ENCODE measurements at regions not wholly inside any gene's neighbourhood (a gene's known extent, or its start where the extent isn't known, plus 50 kb on each side); places are given as distances from the start of the nearest gene placed in this dataset.

DNA sequence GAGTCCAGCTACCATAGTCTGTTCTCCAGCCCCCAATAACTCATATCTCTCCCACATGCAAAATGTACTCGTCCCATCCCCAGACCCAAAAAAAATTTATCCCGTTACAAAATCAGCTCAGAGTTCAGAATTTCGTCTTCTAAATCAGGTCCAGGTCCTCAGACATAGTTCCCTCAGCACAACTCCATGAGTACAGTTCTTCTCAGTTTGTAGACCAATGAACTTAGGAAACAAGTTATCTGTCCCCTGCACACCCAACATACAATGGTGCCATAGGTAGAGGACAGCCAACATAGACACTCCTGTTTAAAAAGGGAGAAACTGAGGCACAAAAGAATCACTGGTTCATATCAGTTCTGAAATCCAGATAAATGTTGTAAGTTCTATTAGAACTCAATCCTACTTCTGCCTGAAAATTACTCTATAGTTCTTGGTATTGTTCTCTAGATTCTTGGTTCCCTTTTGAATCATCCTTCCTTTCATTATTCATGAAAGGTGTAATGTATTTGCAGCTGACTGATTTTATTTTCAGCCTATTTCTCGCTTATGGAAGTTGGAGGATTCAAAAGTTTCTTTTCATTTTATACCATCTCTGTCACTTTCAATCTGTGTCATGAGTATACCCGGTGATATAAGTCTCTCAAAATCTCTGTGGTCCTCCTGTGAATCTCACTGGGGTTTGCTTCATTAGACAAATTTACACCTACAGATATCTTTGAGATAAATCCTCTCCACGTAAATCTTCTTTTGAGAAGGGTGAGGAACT is 75.8 kb upstream of the TSPAN2 start:
- TF ChIP-seq, protein P1, sequence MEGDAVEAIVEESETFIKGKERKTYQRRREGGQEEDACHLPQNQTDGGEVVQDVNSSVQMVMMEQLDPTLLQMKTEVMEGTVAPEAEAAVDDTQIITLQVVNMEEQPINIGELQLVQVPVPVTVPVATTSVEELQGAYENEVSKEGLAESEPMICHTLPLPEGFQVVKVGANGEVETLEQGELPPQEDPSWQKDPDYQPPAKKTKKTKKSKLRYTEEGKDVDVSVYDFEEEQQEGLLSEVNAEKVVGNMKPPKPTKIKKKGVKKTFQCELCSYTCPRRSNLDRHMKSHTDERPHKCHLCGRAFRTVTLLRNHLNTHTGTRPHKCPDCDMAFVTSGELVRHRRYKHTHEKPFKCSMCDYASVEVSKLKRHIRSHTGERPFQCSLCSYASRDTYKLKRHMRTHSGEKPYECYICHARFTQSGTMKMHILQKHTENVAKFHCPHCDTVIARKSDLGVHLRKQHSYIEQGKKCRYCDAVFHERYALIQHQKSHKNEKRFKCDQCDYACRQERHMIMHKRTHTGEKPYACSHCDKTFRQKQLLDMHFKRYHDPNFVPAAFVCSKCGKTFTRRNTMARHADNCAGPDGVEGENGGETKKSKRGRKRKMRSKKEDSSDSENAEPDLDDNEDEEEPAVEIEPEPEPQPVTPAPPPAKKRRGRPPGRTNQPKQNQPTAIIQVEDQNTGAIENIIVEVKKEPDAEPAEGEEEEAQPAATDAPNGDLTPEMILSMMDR (conservative IDR thresholded peaks at IDR 0.05): no peak
- no peak for DNase-seq
- Histone ChIP-seq H4K20me1 (ENCODE audit: control insufficient read depth, insufficient read depth, insufficient read length) (no peaks in the 10 kb centered on the region), H3K23ac (ENCODE audit: insufficient read length, low read depth, low read length) (no peak overlapping the region), H3K79me1 (ENCODE audit: insufficient read depth, low read depth, low read length, poor library complexity, severe bottlenecking) (no peaks in the 10 kb centered on the region), H2BK5ac (ENCODE audit: insufficient read length, low read length) (no peak overlapping the region), H2BK15ac (ENCODE audit: low read depth, low read length) (no peak overlapping the region), H3K27me3 (ENCODE audit: insufficient read depth, low read length) (no peaks in the 10 kb centered on the region), H2BK12ac (ENCODE audit: insufficient read length, low read depth, low read length) (no peak overlapping the region), H2BK20ac (ENCODE audit: low read depth, low read length, poor library complexity, severe bottlenecking) (no peak overlapping the region), H3K4me2 (ENCODE audit: insufficient read depth, insufficient read length, low read length) (no peak overlapping the region), H3K4ac (ENCODE audit: low read depth, low read length) (no peak overlapping the region), H3T11ph (ENCODE audit: low read length) (no peak overlapping the region), H4K8ac (replicated peaks; ENCODE audit: insufficient read length, low read depth, low read length) (no peak overlapping the region), H3K27ac (ENCODE audit: insufficient read length, low read depth, low read length) (no peak overlapping the region), H2AFZ (ENCODE audit: low read length) (no peak overlapping the region), H3K18ac (ENCODE audit: insufficient read length, low read depth, low read length) (no peak overlapping the region), H3K9ac (ENCODE audit: extremely low read depth, insufficient read length, low read length) (no peak overlapping the region), H2BK120ac (ENCODE audit: low read depth, low read length, poor library complexity, severe bottlenecking) (no peak overlapping the region), H4K91ac (ENCODE audit: insufficient read length, low read depth, low read length) (no peak overlapping the region), H3K14ac (ENCODE audit: insufficient read depth, low read length) (no peak overlapping the region), H3K9me3 (ENCODE audit: control insufficient read depth, low read depth, low read length) (no peaks in the 10 kb centered on the region), H2AK5ac (ENCODE audit: insufficient read length, low read length) (no peak overlapping the region), H3K4me1 (ENCODE audit: insufficient read depth, low read length) (no peaks in the 10 kb centered on the region), H3K56ac (ENCODE audit: insufficient read length, low read depth, low read length) (no peak overlapping the region), H3K79me2 (ENCODE audit: insufficient read depth, low read length) (no peaks in the 10 kb centered on the region), H3K23me2 (ENCODE audit: insufficient read length, low read depth, low read length, poor library complexity, severe bottlenecking) (no peaks in the 10 kb centered on the region), H4K5ac (ENCODE audit: insufficient read length, low read depth, low read length) (no peak overlapping the region)
- Mint-ChIP-seq H3K27ac (no peak overlapping the region; a peak in 1 of 7 replicates), H3K27me3 (ENCODE audit: low read depth) (no peaks in the 10 kb centered on the region), H3K4me3 (no peak overlapping the region), H3K36me3 (ENCODE audit: insufficient read depth in 1 of 3, low read depth in 3 of 3) (no peaks in the 10 kb centered on the region), H3K9me3 (no peaks in the 10 kb centered on the region), H3K4me1 (0 out of 4 replicates have a peak, but pooled peaks cover 0 to 5% of the 10 kb centered on the region in 2 experiments)
- WGBS (ENCODE audit: extremely low coverage, insufficient read length, low lambda C conversion rate): no CpG with 5 or more reads among the region's 6 CpGs
